Heart left ventricle (tissue), 16 donors: ENCODE measurements at regions not wholly inside any gene's neighbourhood (a gene's known extent, or its start where the extent isn't known, plus 50 kb on each side); places are given as distances from the start of the nearest gene placed in this dataset.

Experiments
- ATAC-seq, 4 donors: fragments of 200-7000 bp; cut with Tn5 transposase; one replicate each; pipeline ENCODE4 v1.9.1; 2020 to 2022; ENCODE audit warnings: moderate library complexity in 4 of 4, mild to moderate bottlenecking in 3 of 4, moderate number of reproducible peaks in 1 of 4
- DNase-seq, 5 donors: peaks; one replicate each; pipeline ENCODE4 v3.0.0-alpha.2; 2020
- H3K27ac ChIP-seq, 12 donors: fragments of 200-600 bp; sonication (generic) in 4 of 12; one replicate each; pipeline versions ENCODE4 v1.5.0 to v1.8.0; 2016 to 2022; ENCODE audit warnings: mild to moderate bottlenecking in 2 of 12
- H3K27me3 ChIP-seq, 9 donors: fragments of 200-600 bp; sonication (generic) in 2 of 9; one replicate each; pipeline versions ENCODE4 v1.5.1 to v1.8.0; 2016 to 2022; ENCODE audit warnings: mild to moderate bottlenecking in 3 of 9
- H3K36me3 ChIP-seq, 9 donors: fragments of 200-600 bp; sonication (generic) in 2 of 9; one replicate each; pipeline versions ENCODE4 v1.5.0 to v1.8.0; 2018 to 2022; ENCODE audit warnings: mild to moderate bottlenecking in 2 of 9
- H3K4me1 ChIP-seq, 12 donors: fragments of 200-600 bp; sonication (generic) in 4 of 12; one replicate each; pipeline versions ENCODE4 v1.5.0 to v1.8.0; 2016 to 2022; ENCODE audit warnings: mild to moderate bottlenecking in 3 of 12
- H3K4me3 ChIP-seq, 12 donors: fragments of 200-600 bp; sonication (generic) in 4 of 12; one replicate each; pipeline versions ENCODE4 v1.5.0 to v1.8.0; 2017 to 2022; ENCODE audit warnings: mild to moderate bottlenecking in 9 of 12, moderate library complexity in 4 of 12
- H3K9me3 ChIP-seq, 12 donors: fragments of 200-600 bp; sonication (generic) in 4 of 12; one replicate each; pipeline versions ENCODE4 v1.5.0 to v1.8.0; 2016 to 2022; ENCODE audit warnings: mild to moderate bottlenecking in 1 of 12
- CTCF ChIP-seq, 12 donors: fragments of 200-600 bp; sonication (generic) in 4 of 12; IDR thresholded peaks; one replicate each; pipeline versions ENCODE4 v1.5.0 to v1.8.0; 2018 to 2022; ENCODE audit warnings: antibody characterized with exemption in 12 of 12, mild to moderate bottlenecking in 5 of 12
- POLR2A ChIP-seq, 2 donors: fragments of 450-650 bp; IDR thresholded peaks; one replicate each; pipeline ENCODE4 v1.6.1; 2017; ENCODE audit warnings: antibody characterized with exemption in 2 of 2, mild to moderate bottlenecking in 2 of 2, moderate library complexity in 2 of 2
- WGBS, 4 donors: extraction: QIAGEN DNeasy Blood & Tissue Kit in 2 of 4; methylation state at CpG; one replicate each; pipeline versions ENCODE4 v1.1.5 to v1.1.7; 2013 to 2018; 5-methylcytosine and 5-hydroxymethylcytosine counted together
- intact Hi-C, 10 donors: fragments of 100-400 bp; cut with DNase I; formaldehyde crosslinking; loops; one replicate each; pipeline versions ENCODE4 v1.11.1 to v1.14.2; 2022
- donor health status: ischemic (EF 13 %, LVEDD 7.1; RV severe dilation, severe dysfunction).
- donor health status: healthy with polysubstance abuse.
- donor health status: DM: no; HTN: yes; CAD: no.
- donor health status: DM: no; HTN: no; CAD: no.
- donor health status: ischemic (EF 25% LVEDD 6.9; RV normal size, moderate dysfunction).
- donor health status: ischemic (EF 25% LVEDD 5.7; RV mildly dilated, moderate dysfunction).
- donor health status: healthy.
- donor health status: DM: yes; HTN: yes; CAD: no.
- donor health status: ischemic (EF 35%, LVEDD 5.7; RV mildly dilated, moderate dysfunction).
- donor health status: nonischemic (EF 11% LVEDD 7.7; RV severe dilation, severe dysfunction).
- donor health status: DM: yes; HTN: yes; CAD: no.
- donor health status: PGD.
- donor health status: ischemic (EF 29% LVEDD 5.4; RV normal size, mild dysfunction).
- donor health status: nonischemic (EF 23%, LVEDD 6.1; RV moderate dilation, normal function).

GRCh38 chr3:19765954-19766353, 168.1 kb downstream of the EFHB start:
- Histone ChIP-seq H3K4me3 (no peak overlapping the region), H3K27ac (no peak overlapping the region), H3K36me3 (no peaks in the 10 kb centered on the region), H3K27me3 (no peaks in the 10 kb centered on the region), H3K4me1 (no peaks in the 10 kb centered on the region), H3K9me3 (no peaks in the 10 kb centered on the region)
- WGBS, 4 donors = 82 to 86% (median 84%) methylated on average over 3 of the region's 3 CpGs
- TF ChIP-seq CTCF (IDR thresholded peaks at IDR 0.05) = no peak
- TF ChIP-seq POLR2A (IDR thresholded peaks at IDR 0.05) = no peak
- DNase-seq (no peak), ATAC-seq (no peak)
- intact Hi-C loops = no loop called here

GRCh38 chr3:19757773-19758172, 176.2 kb downstream of the EFHB start:
- peaks cover 0 to 6% (median 0%) of the 10 kb centered on the region in 12 donors for H3K9me3 ChIP-seq
- TF ChIP-seq CTCF (IDR thresholded peaks at IDR 0.05) (no peak), POLR2A (IDR thresholded peaks at IDR 0.05) (no peak)
- H3K36me3 ChIP-seq = no peaks in the 10 kb centered on the region
- H3K4me3 ChIP-seq = no peak overlapping the region
- H3K27me3 ChIP-seq = no peaks in the 10 kb centered on the region
- H3K27ac ChIP-seq = no peak overlapping the region
- intact Hi-C loops = no loop called here
- H3K4me1 ChIP-seq = no peaks in the 10 kb centered on the region
- DNase-seq = no peak
- no peak for ATAC-seq

- no peaks in the 10 kb centered on the region for H3K36me3 ChIP-seq
- TF ChIP-seq CTCF (IDR thresholded peaks at IDR 0.05) (no peak), POLR2A (IDR thresholded peaks at IDR 0.05) (no peak)
- WGBS, 4 donors = 83 to 88% (median 88%) methylated on average over 12 to 22 of the region's 22 CpGs
- intact Hi-C loops = no loop called here
- no peak overlapping the region for H3K27ac ChIP-seq
- no peaks in the 10 kb centered on the region for H3K4me1 ChIP-seq
- H3K27me3 ChIP-seq = peaks cover 0 to 2% (median 0%) of the 10 kb centered on the region in 9 donors
- peak in 1 of 5 donors; percentile 52 for DNase-seq
- H3K4me3 ChIP-seq = no peak overlapping the region
- no peak for ATAC-seq
- peaks cover 0 to 6% (median 0%) of the 10 kb centered on the region in 12 donors for H3K9me3 ChIP-seq
Observed at GRCh38 chr3:19749448-19750017, 184.5 kb downstream of the EFHB start.

- 88 to 95% (median 92%) methylated on average over 10 to 17 of the region's 17 CpGs for WGBS, 4 donors
Observed at GRCh38 chr3:19748782-19749447, 185.1 kb downstream of the EFHB start.

More at GRCh38 chr3:19748782-19749447, 185.1 kb downstream of the EFHB start:
- Histone ChIP-seq H3K27ac (no peak overlapping the region), H3K36me3 (no peaks in the 10 kb centered on the region), H3K4me1 (no peaks in the 10 kb centered on the region), H3K4me3 (no peak overlapping the region), H3K9me3 (peaks cover 0 to 3% (median 0%) of the 10 kb centered on the region in 12 donors), H3K27me3 (peaks cover 0 to 2% (median 0%) of the 10 kb centered on the region in 9 donors)
- TF ChIP-seq CTCF (IDR thresholded peaks at IDR 0.05) (no peak), POLR2A (IDR thresholded peaks at IDR 0.05) (no peak)
- intact Hi-C loops = no loop called here
- ATAC-seq (no peak), DNase-seq (no peak)
